Nephron progenitor cell (in vitro differentiated cells): ENCODE measurements at regions not wholly inside any gene's neighbourhood (a gene's known extent, or its start where the extent isn't known, plus 50 kb on each side); places are given as distances from the start of the nearest gene placed in this dataset.

Source experiments
- DNase-seq: peaks from one replicate; pipeline ENCODE4 v3.0.0; 2021
- H3K27ac Mint-ChIP-seq: 2 replicates; pipeline ENCODE4 v1.8.0; 2021; ENCODE audit warnings: mild to moderate bottlenecking, moderate library complexity, mixed read lengths
- H3K27me3 Mint-ChIP-seq: 2 replicates; pipeline ENCODE4 v1.8.0; 2021; ENCODE audit warnings: mild to moderate bottlenecking, low read depth, mixed read lengths; ENCODE audit not compliant: poor library complexity
- H3K36me3 Mint-ChIP-seq: 2 replicates; pipeline ENCODE4 v1.8.0; 2021; ENCODE audit warnings: low read depth, mixed read lengths
- H3K4me1 Mint-ChIP-seq: 2 replicates; pipeline ENCODE4 v1.8.0; 2021; ENCODE audit warnings: mixed read lengths
- H3K4me3 Mint-ChIP-seq: 2 replicates; pipeline ENCODE4 v1.8.0; 2021; ENCODE audit warnings: mild to moderate bottlenecking, moderate library complexity, mixed read lengths
- H3K9me3 Mint-ChIP-seq: 2 replicates; pipeline ENCODE4 v1.8.0; 2021; ENCODE audit warnings: mild to moderate bottlenecking, moderate library complexity, mixed read lengths
- CTCF ChIP-seq: fragments of 200-600 bp; sonication (generic); IDR thresholded peaks from 2 replicates; pipeline ENCODE4 v1.5.0; 2021; ENCODE audit warnings: antibody characterized with exemption

DNA sequence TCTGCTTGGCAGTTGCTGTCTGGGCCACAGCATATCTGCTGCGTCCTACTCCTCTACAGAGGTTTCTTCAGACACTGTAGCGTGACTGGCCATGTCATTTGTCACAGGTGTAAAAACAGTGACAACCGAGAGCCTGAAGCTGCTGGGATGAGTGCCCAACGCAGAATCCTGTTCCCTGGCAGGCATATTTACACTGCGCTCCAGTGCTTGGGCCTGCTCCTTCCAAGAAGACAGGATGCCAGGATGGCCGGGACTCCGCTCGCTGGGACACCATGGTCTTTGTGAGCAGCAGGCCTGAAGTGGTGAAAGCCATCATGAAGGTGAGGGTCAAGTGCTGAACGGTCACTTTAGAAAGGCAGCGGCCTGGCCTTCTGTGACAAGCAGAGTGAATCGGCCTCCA lies 171.4 kb downstream of the EMP1 start:
- no peaks in the 10 kb centered on the region for H3K9me3 Mint-ChIP-seq
- H3K36me3 Mint-ChIP-seq: no peaks in the 10 kb centered on the region

DNA sequence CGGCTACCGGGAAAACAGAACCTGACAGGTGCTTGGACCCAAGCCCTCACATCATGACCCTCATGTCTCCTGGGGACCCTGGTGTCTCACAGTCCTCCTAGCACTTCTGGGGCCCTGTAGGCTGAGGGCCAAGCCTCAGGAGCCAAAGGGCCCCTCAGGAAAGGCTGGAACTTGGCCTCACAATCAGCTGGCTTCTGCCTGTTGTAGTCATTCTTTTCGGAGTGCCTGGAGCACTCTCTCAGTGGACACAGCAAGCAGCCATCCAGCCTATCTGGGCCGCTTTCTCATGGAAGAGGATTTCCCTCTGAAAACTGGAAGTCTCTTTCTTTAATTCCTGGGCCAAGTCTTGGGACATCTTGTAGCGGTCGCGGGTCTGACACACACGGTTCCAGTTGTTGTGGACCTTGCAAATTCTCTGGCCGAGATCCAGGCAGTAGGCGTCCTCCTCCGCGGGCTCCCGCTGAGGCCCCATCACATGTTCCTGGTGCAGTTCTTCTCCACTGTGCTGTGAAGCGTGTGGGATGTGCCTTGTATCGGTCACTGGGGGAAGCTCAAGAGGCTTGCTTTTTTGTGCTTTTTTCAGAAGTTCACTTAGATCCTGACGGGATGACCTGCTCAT lies 169.3 kb downstream of the EMP1 start:
- peaks cover 10% of the 10 kb centered on the region for H3K27me3 Mint-ChIP-seq
- no peak overlapping the region for H3K27ac Mint-ChIP-seq
- DNase-seq: no peak
- no peaks in the 10 kb centered on the region for H3K4me1 Mint-ChIP-seq
- no peaks in the 10 kb centered on the region for H3K9me3 Mint-ChIP-seq
- TF ChIP-seq CTCF: no peak
- no peak overlapping the region for H3K4me3 Mint-ChIP-seq
- H3K36me3 Mint-ChIP-seq: no peaks in the 10 kb centered on the region

More for the DNA sequence above, 171.4 kb downstream of the EMP1 start:
- TF ChIP-seq CTCF: no peak
- H3K4me3 Mint-ChIP-seq: no peak overlapping the region
- no peaks in the 10 kb centered on the region for H3K4me1 Mint-ChIP-seq
- H3K27ac Mint-ChIP-seq: no peak overlapping the region
- DNase-seq: no peak
- peaks cover 17% of the 10 kb centered on the region for H3K27me3 Mint-ChIP-seq

DNA sequence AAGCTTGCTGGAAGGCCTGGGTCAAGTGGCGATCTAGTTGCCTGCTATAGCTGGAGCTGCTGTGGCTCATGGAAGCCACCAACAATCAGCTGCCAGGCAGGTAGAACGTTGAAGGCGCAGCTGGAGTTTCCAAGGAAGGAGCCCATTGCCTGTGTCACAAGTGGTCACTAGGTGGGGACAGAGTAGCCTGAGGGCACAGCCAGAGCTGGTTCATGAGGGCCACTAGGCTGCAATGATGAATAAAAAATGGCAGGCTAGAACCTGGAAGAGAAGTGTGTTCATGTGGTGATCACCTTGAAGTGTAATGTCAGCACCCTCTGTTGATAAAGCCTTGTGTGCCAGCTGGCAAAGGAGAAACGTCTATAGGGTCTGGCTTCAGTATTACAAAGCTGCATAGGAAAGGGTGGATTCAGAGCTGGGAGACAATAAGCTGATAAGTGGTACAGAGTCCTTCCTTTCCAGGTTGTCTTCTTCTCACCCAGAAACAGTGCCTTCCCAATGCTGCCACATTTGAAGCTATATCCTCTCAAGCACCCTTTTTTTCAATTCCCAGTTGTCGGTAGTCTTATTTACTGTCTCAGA lies 165.8 kb downstream of the EMP1 start:
- Mint-ChIP-seq H3K4me1 (peaks cover 5% of the 10 kb centered on the region), H3K4me3 (no peak overlapping the region), H3K9me3 (no peaks in the 10 kb centered on the region), H3K27ac (no peak overlapping the region), H3K36me3 (no peaks in the 10 kb centered on the region), H3K27me3 (peaks cover 3% of the 10 kb centered on the region)
- peak; percentile 76 for TF ChIP-seq CTCF
- DNase-seq: peak; percentile 63

DNA sequence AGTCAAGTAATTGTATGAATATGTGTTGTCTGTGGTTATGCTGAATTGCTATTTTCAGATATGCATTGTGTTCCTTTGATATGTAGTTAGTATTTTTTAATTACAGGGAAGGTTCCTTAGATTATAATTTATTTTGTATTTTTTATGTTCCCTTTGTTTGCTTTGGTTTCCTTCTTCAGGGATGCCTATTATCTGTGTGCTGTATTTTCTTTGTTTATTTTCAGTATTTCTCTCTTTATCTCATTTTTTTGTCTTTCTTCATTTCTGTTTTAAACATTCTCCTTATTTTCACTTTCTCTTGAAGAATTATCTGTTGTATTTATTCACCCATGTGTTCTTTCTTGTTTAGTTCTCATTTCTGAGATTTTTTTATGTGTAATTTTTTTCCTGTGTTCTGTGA lies 163.1 kb downstream of the EMP1 start:
- H3K36me3 Mint-ChIP-seq: no peaks in the 10 kb centered on the region
- H3K4me3 Mint-ChIP-seq: no peak overlapping the region
- peaks cover 5% of the 10 kb centered on the region for H3K4me1 Mint-ChIP-seq
- no peak for DNase-seq
- H3K27me3 Mint-ChIP-seq: peaks cover 3% of the 10 kb centered on the region
- H3K9me3 Mint-ChIP-seq: no peaks in the 10 kb centered on the region
- H3K27ac Mint-ChIP-seq: peak overlapping the region; percentile 4
- no peak for TF ChIP-seq CTCF

GRCh38 chr12:13358391-13358905 lies 161.9 kb downstream of the EMP1 start:
- H3K27ac Mint-ChIP-seq: no peak overlapping the region
- no peaks in the 10 kb centered on the region for H3K9me3 Mint-ChIP-seq
- H3K4me1 Mint-ChIP-seq: peaks cover 5% of the 10 kb centered on the region
- TF ChIP-seq CTCF: no peak
- H3K36me3 Mint-ChIP-seq: no peaks in the 10 kb centered on the region
- no peak overlapping the region for H3K4me3 Mint-ChIP-seq
- peaks cover 3% of the 10 kb centered on the region for H3K27me3 Mint-ChIP-seq
- DNase-seq: no peak

- Mint-ChIP-seq H3K4me1 (no peaks in the 10 kb centered on the region), H3K27me3 (no peaks in the 10 kb centered on the region), H3K27ac (no peak overlapping the region), H3K36me3 (no peaks in the 10 kb centered on the region), H3K4me3 (no peak overlapping the region), H3K9me3 (no peaks in the 10 kb centered on the region)
- TF ChIP-seq CTCF: no peak
- DNase-seq: no peak
Measured at GRCh38 chr12:13350946-13351345, 154.4 kb downstream of the EMP1 start.
